ENCODE measurements at regions not wholly inside any gene's neighbourhood (a gene's known extent, or its start where the extent isn't known, plus 50 kb on each side); places are given as distances from the start of the nearest gene placed in this dataset.

GRCh38 chr10:78703593-78703992, 365.2 kb upstream of the ZMIZ1 start:
- DNase-seq (no peak), ATAC-seq (no peak)
- Mint-ChIP-seq H3K27ac (no peak overlapping the region), H3K4me1 (no peaks in the 10 kb centered on the region), H3K36me3 (no peaks in the 10 kb centered on the region), H3K27me3 (peaks cover 0 to 30% (median 6%) of the 10 kb centered on the region in 5 donors), H3K9me3 (no peaks in the 10 kb centered on the region), H3K4me3 (no peak overlapping the region)
- POLR2A ChIA-PET = no interaction called here

DNA sequence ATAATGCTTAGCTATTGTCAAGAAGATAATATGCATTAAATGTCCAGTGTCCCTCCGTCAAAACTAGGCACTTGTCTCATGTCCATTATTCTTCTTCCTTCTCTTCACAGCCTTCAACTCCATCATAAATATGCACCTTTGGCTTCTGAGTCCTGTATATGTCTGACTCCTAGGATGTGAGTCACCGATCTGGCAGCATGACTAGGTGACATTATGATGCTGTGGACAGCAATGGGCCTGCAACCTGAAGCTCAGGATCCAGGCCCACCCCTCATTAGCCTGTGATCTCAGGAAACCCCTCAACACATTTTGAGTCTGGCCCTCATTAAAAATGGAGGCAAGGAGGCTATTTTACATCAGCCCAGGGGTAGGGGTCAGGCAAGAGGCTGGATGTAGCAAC, 362.5 kb upstream of the ZMIZ1 start:
- H3K4me1 Mint-ChIP-seq = no peaks in the 10 kb centered on the region

GRCh38 chr10:78706726-78707540, 361.8 kb upstream of the ZMIZ1 start:
- H3K27ac Mint-ChIP-seq = no peak overlapping the region
- H3K4me1 Mint-ChIP-seq = no peaks in the 10 kb centered on the region
- peaks cover 0 to 11% (median 0%) of the 10 kb centered on the region in 9 donors for H3K9me3 Mint-ChIP-seq
- H3K36me3 Mint-ChIP-seq = peaks cover 0 to 4% (median 0%) of the 10 kb centered on the region in 3 donors
- POLR2A ChIA-PET = no interaction called here
- no peak for DNase-seq
- peaks cover 0 to 19% (median 2%) of the 10 kb centered on the region in 5 donors for H3K27me3 Mint-ChIP-seq
- no peak overlapping the region for H3K4me3 Mint-ChIP-seq
- no peak for ATAC-seq

More for the DNA sequence above, 362.5 kb upstream of the ZMIZ1 start:
- Mint-ChIP-seq H3K27ac (no peak overlapping the region), H3K27me3 (peaks cover 0 to 26% (median 3%) of the 10 kb centered on the region in 5 donors), H3K4me3 (no peak overlapping the region), H3K36me3 (peaks cover 0 to 1% (median 0%) of the 10 kb centered on the region in 3 donors), H3K9me3 (peaks cover 0 to 5% (median 0%) of the 10 kb centered on the region in 9 donors)
- DNase-seq (no peak), ATAC-seq (no peak)
- POLR2A ChIA-PET = no interaction called here

DNA sequence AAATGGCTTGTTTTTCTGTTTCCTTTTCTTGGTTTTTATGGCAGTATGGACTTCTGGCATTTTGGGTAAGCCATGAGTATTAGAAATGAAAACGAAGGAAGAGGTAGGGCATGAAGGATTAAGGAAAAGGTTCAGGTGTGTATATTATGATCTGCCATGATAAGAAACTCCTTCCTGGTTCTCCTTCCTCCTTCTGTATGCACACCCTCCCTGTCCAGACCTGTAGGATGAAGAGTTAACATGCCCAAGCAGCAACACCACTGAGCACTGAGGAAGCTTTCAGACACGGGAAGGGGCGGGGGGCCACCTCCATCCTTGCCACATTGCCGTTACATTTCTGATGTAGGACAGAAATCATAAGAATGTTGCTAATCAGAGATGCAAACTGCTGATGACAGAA, 361.0 kb upstream of the ZMIZ1 start:
- Mint-ChIP-seq H3K36me3 (peaks cover 0 to 4% (median 0%) of the 10 kb centered on the region in 3 donors), H3K4me3 (no peak overlapping the region), H3K9me3 (peaks cover 0 to 11% (median 0%) of the 10 kb centered on the region in 9 donors), H3K4me1 (no peaks in the 10 kb centered on the region), H3K27ac (no peak overlapping the region), H3K27me3 (peaks cover 0 to 11% (median 2%) of the 10 kb centered on the region in 5 donors)
- DNase-seq (no peak), ATAC-seq (no peak)
- POLR2A ChIA-PET = no interaction called here

- POLR2A ChIA-PET = no interaction called here
- peaks cover 0 to 4% (median 0%) of the 10 kb centered on the region in 3 donors for H3K36me3 Mint-ChIP-seq
- no peak for ATAC-seq
- H3K27me3 Mint-ChIP-seq = peaks cover 0 to 11% (median 3%) of the 10 kb centered on the region in 5 donors
- H3K4me1 Mint-ChIP-seq = no peaks in the 10 kb centered on the region
- H3K27ac Mint-ChIP-seq = no peak overlapping the region
- peaks cover 0 to 11% (median 0%) of the 10 kb centered on the region in 9 donors for H3K9me3 Mint-ChIP-seq
- no peak for DNase-seq
- no peak overlapping the region for H3K4me3 Mint-ChIP-seq
Measured at GRCh38 chr10:78712147-78712546, 356.6 kb upstream of the ZMIZ1 start.

DNA sequence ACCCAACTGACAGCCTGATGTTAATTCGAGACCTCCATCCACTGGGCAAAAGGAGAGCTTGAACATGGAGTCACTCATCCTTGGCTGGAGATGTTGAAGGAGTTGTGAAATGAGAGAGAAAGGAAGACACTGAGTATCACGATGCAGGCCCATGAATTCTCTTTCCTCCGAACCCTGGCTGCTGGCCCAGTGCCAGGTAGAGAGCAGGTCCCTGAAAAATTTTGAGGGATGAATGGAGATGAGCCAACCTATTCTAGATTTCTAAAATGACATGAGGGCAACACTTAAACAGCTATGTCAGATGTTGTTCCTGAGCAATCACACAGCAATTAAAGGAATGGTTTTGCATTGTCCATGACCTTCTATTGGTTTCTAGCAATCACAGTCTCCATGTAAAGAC, 355.1 kb upstream of the ZMIZ1 start:
- Mint-ChIP-seq H3K36me3 (peaks cover 0 to 4% (median 0%) of the 10 kb centered on the region in 3 donors), H3K27ac (no peak overlapping the region), H3K4me3 (no peak overlapping the region), H3K4me1 (no peaks in the 10 kb centered on the region), H3K27me3 (peaks cover 0 to 11% (median 3%) of the 10 kb centered on the region in 5 donors), H3K9me3 (peaks cover 0 to 11% (median 0%) of the 10 kb centered on the region in 9 donors)
- POLR2A ChIA-PET = no interaction called here
- no peak for DNase-seq
- ATAC-seq = no peak

DNA sequence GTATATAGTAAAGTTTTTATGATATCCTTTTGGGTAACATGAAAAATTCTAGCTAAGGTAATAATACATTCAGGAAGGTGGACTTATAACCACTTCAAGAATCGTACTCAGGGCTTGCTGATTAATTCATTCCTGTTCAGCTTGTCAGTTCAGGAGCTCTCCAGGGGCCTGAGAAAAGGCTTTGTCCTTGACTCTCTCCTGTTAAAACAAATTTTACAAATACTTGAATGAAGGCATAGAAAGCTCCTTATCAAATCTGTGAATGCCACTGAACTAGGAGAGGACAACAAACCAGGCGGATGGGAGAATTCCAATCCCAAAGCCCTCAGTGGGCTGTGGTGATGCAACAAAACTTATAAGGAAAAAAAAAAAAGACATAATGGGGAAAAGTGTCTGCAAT, 354.5 kb upstream of the ZMIZ1 start:
- no peak overlapping the region for H3K4me3 Mint-ChIP-seq
- H3K36me3 Mint-ChIP-seq = peaks cover 0 to 4% (median 0%) of the 10 kb centered on the region in 3 donors
- H3K27me3 Mint-ChIP-seq = peaks cover 0 to 11% (median 3%) of the 10 kb centered on the region in 5 donors
- POLR2A ChIA-PET = no interaction called here
- no peak for ATAC-seq
- DNase-seq = no peak
- no peak overlapping the region for H3K27ac Mint-ChIP-seq
- H3K4me1 Mint-ChIP-seq = no peaks in the 10 kb centered on the region
- H3K9me3 Mint-ChIP-seq = peaks cover 0 to 11% (median 0%) of the 10 kb centered on the region in 9 donors

- no peaks in the 10 kb centered on the region for H3K4me1 Mint-ChIP-seq
- no peak overlapping the region for H3K27ac Mint-ChIP-seq
- H3K27me3 Mint-ChIP-seq = peaks cover 4 to 15% (median 6%) of the 10 kb centered on the region in 5 donors
- H3K9me3 Mint-ChIP-seq = peaks cover 0 to 11% (median 0%) of the 10 kb centered on the region in 9 donors
- ATAC-seq (no peak), DNase-seq (no peak)
- peaks cover 0 to 4% (median 0%) of the 10 kb centered on the region in 3 donors for H3K36me3 Mint-ChIP-seq
- no peak overlapping the region for H3K4me3 Mint-ChIP-seq
- POLR2A ChIA-PET = no interaction called here
Measured at GRCh38 chr10:78715435-78715834, 353.3 kb upstream of the ZMIZ1 start.

DNA sequence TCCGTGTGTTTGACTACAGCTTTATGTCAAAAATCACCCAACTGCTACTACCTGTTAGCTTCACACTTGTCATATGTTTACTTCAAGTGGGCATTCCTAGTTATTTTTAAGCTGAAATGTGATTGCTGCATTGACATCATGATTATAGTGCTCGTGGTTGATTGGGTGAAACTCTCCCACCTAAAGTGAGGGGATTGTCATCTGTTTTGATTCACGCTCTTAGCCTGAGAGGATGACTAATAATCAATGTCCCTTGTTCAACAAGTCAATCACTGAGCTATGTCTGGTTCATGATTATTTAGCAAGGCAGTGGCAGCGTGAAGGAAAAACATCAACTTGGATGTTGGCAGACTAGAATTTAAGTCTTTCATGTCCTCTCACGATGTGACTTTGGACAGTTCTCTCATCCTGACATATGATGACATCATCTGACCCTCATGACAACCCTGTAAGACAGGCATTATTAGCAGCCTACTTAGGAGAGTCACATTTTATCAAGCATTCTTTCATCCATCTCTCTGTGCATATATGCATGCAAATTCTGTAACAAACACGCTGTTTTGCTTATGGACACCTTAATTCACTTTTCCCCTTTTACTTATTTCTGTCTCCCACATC, 352.6 kb upstream of the ZMIZ1 start:
- peaks cover 5 to 21% (median 13%) of the 10 kb centered on the region in 5 donors for H3K27me3 Mint-ChIP-seq

GRCh38 chr10:78717200-78717599, 351.6 kb upstream of the ZMIZ1 start:
- POLR2A ChIA-PET = no interaction called here
- Mint-ChIP-seq H3K27me3 (peaks cover 5 to 21% (median 17%) of the 10 kb centered on the region in 5 donors), H3K4me1 (no peaks in the 10 kb centered on the region), H3K4me3 (no peak overlapping the region), H3K27ac (no peak overlapping the region), H3K9me3 (no peaks in the 10 kb centered on the region), H3K36me3 (no peaks in the 10 kb centered on the region)
- ATAC-seq = no peak
- DNase-seq = no peak

More for the DNA sequence above, 352.6 kb upstream of the ZMIZ1 start:
- H3K9me3 Mint-ChIP-seq = peaks cover 0 to 7% (median 0%) of the 10 kb centered on the region in 9 donors
- no peak for ATAC-seq
- peaks cover 0 to 3% (median 0%) of the 10 kb centered on the region in 3 donors for H3K36me3 Mint-ChIP-seq
- H3K4me1 Mint-ChIP-seq = no peaks in the 10 kb centered on the region
- no peak for DNase-seq
- H3K4me3 Mint-ChIP-seq = no peak overlapping the region
- no peak overlapping the region for H3K27ac Mint-ChIP-seq
- POLR2A ChIA-PET = no interaction called here

DNA sequence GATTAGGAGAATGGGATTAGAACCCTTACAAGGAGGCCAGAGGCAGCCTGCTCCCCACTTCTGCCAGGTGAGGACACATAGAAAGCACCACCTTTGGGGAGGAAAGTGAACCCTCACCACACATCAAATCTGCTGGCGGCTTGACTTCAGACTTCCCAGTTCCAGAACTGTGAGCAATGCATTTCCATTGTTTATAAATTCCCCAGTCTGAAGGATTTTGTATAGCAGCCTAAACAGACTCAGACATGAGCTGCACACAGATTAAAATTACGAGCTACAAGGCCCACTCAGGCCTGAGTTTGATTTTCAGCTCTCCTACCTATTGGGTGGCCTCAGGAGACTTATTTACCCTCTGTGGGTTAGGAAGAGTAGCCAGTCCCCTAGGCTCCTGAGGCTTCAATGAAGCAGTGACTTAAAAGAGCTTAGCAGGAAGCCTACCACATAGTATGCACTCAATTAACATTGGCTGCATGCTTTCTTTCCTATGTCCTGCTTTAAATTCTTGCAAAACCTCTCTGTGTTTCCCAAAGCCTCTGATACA, 350.7 kb upstream of the ZMIZ1 start:
- H3K4me1 Mint-ChIP-seq = no peaks in the 10 kb centered on the region
- H3K4me3 Mint-ChIP-seq = no peak overlapping the region
- POLR2A ChIA-PET = no interaction called here
- DNase-seq = no peak
- peaks cover 5 to 21% (median 17%) of the 10 kb centered on the region in 5 donors for H3K27me3 Mint-ChIP-seq
- H3K36me3 Mint-ChIP-seq = no peaks in the 10 kb centered on the region
- no peaks in the 10 kb centered on the region for H3K9me3 Mint-ChIP-seq
- ATAC-seq = no peak
- no peak overlapping the region for H3K27ac Mint-ChIP-seq

DNA sequence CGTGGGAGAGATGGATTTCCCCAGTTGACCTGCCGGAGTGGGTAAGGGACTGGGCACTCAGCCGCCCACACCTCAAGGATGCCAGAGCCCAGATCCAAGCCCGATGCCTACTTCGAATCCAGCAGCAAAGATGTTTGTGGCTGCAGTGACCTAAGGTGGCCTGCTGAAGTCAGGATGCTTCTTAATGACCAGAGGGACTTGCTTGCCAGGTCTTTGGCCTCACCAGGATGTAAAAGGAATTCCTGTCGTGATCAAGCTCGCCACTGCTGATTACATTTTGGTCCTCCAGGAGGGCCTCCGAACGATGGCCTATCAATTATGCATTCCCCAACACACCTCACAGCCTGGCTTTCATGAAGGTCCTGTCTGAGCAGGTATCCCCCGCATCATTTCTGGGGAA, 349.5 kb upstream of the ZMIZ1 start:
- DNase-seq = no peak
- no peaks in the 10 kb centered on the region for H3K36me3 Mint-ChIP-seq
- no peak for ATAC-seq
- H3K4me1 Mint-ChIP-seq = no peaks in the 10 kb centered on the region
- no peaks in the 10 kb centered on the region for H3K9me3 Mint-ChIP-seq
- H3K27me3 Mint-ChIP-seq = peaks cover 11 to 25% (median 17%) of the 10 kb centered on the region in 5 donors
- no peak overlapping the region for H3K4me3 Mint-ChIP-seq
- POLR2A ChIA-PET = no interaction called here
- H3K27ac Mint-ChIP-seq = no peak overlapping the region

- DNase-seq (no peak), ATAC-seq (no peak)
- H3K36me3 Mint-ChIP-seq = no peaks in the 10 kb centered on the region
- H3K9me3 Mint-ChIP-seq = no peaks in the 10 kb centered on the region
- no peak overlapping the region for H3K27ac Mint-ChIP-seq
- H3K27me3 Mint-ChIP-seq = peaks cover 11 to 29% (median 23%) of the 10 kb centered on the region in 5 donors
- no peak overlapping the region for H3K4me3 Mint-ChIP-seq
- H3K4me1 Mint-ChIP-seq = no peaks in the 10 kb centered on the region
- POLR2A ChIA-PET = no interaction called here
Measured at GRCh38 chr10:78720091-78720490, 348.7 kb upstream of the ZMIZ1 start.
